ENCODE measurements at regions not wholly inside any gene's neighbourhood (a gene's known extent, or its start where the extent isn't known, plus 50 kb on each side); places are given as distances from the start of the nearest gene placed in this dataset.

DNA sequence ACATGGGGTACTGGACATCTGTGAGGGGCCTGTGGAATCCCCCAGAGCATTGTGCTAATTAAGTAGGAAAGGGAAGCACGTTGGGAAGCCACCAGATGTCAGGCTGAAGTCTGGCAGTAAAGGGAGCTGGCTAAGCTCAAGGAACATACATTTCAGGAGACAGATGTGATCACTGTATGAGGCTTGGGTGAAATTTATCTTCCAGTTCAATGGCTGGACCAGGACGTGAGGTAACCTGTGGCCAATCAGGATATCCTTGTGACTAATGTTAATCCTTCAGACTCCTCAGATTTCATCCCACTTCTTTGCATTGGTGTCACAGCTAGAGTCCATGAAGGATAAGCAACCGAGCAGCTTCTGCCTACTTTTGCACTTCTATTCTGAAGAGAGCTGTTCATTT, 110.2 kb upstream of the APP start:
- TF ChIP-seq, protein P1, sequence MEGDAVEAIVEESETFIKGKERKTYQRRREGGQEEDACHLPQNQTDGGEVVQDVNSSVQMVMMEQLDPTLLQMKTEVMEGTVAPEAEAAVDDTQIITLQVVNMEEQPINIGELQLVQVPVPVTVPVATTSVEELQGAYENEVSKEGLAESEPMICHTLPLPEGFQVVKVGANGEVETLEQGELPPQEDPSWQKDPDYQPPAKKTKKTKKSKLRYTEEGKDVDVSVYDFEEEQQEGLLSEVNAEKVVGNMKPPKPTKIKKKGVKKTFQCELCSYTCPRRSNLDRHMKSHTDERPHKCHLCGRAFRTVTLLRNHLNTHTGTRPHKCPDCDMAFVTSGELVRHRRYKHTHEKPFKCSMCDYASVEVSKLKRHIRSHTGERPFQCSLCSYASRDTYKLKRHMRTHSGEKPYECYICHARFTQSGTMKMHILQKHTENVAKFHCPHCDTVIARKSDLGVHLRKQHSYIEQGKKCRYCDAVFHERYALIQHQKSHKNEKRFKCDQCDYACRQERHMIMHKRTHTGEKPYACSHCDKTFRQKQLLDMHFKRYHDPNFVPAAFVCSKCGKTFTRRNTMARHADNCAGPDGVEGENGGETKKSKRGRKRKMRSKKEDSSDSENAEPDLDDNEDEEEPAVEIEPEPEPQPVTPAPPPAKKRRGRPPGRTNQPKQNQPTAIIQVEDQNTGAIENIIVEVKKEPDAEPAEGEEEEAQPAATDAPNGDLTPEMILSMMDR (conservative IDR thresholded peaks at IDR 0.05 in 1 of 2, IDR thresholded peaks at IDR 0.05 in 1 of 2; ENCODE audit: extremely low read depth in 1 of 2, insufficient read depth in 1 of 2, low read depth in 1 of 2, low read length in 2 of 2), result no peak
- TF ChIP-seq EZH2 (IDR thresholded peaks at IDR 0.05; ENCODE audit: borderline replicate concordance, low read length), result no peak
